AG20443 (cell line): ENCODE measurements at regions not wholly inside any gene's neighbourhood (a gene's known extent, or its start where the extent isn't known, plus 50 kb on each side); places are given as distances from the start of the nearest gene placed in this dataset.

Experiments
- DNase-seq: peaks from one replicate; pipeline ENCODE4 v3.0.0; 2012; ENCODE audit warnings: low spot score, mixed read lengths

DNA sequence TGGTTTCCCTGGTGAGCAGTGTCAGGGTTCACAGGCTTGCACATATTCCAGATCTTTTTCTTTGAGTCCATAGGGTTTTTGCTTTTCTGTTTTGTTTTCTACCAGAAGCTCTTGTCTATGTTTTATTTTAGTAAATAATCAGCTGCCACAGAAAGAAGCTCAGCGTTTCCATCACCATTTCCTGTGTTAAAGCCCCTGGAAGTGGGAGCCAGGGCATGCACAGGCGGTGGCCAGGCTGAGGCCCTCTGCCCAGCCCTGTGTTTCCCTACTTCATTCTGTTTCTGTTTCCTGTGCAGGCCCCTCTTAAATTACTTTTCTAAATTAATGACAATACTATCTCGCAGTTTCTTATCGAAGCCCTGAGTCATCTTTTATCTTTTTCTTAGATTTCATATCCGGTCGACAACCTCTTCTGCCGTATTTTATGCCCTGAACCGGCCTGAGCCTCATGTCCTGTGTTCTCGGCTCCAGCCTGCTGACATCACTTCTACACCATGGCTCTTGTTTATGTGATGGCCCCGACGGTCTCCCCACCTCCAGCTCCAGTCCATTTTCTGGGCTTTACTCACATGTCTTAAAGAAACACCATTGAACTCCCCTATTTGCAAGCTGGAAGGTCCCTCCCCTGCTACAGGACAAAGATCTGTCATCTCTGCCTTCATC, 442.2 kb downstream of the TCERG1L start:
- no peak for DNase-seq

DNA sequence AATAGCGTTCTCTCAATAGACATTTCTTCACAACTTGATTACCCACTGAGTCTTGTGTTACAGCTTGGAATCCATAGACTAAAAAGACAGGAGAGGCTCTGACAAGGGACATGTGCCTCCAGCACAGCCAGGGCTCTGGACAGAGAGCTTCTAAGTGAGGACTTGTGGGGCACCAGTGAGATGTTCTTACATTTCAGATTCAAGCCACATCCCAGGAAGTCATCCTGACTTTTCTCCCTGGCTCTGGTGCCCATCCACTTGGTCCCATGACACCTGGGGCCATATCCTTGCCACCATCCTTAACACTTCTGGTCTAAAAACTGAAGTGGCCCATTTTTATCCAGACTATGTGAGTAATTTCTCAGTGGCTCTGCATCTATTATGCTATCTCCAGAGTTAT, 440.1 kb downstream of the TCERG1L start:
- DNase-seq = no peak

DNA sequence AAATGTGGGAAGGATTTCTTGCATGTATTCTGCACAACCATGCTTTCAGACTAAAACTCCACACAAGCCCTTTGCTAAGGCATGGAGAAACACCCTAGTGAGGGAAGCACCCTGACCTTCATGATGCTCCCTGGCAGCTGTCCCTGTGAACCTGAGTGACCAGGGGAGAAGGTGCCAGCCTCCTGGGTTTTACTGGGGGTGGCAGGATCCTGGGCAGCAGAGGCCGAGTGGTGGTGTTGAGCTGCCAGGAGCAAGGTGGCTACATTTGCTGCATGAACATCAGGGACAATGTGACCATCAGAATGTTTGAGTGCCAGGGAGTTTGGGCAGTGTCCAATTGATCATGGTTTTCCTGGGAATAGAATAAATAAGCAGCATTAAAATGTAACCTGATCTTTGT, 437.9 kb downstream of the TCERG1L start:
- DNase-seq = no peak

DNA sequence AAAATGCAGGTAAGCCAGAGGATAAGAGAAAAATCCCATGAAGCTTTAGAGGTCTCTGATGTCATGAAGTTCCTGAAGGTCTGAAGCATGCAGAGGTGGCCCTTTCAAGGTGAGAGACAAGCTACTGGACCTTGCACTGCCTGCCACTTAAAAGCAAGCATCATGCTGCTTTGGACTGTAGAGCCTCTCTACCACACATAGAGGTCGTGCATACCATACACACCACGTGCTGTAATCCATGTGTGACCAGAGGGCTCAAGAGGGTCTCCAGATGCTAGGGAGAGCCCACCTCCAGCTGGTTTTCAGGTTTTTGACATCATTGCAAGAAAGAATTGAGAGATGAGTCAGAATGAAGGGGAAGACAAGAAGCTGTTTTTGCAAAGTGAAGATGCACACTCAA, 436.4 kb downstream of the TCERG1L start:
- no peak for DNase-seq

DNA sequence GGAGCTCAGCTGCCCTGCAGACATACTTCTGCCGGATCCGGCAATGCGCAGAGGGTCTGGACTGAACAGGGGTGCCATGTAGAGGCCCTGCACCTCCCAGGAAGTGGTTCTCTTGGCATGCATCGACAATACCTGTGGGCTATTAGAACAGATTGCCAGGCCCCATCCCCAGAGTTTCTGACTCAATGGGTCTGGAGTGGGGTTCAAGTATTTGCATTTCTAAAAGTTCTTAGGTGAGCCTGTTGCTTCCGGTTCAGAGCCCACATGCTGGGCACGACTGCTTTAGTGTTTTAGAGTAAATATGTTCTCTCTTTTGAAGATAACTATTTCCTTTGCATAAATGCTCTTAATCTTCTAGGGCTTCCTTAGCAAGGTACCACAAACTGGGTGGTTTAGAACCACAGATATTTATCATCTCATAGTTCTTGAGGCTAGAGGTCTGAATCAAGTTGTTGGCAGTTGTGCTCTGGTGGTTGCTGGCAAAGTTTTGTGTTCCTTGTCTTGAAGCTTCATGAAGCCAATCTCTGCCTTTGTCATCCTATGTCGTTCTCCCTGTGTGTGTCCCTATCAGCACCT, 435.5 kb downstream of the TCERG1L start:
- DNase-seq = no peak

DNA sequence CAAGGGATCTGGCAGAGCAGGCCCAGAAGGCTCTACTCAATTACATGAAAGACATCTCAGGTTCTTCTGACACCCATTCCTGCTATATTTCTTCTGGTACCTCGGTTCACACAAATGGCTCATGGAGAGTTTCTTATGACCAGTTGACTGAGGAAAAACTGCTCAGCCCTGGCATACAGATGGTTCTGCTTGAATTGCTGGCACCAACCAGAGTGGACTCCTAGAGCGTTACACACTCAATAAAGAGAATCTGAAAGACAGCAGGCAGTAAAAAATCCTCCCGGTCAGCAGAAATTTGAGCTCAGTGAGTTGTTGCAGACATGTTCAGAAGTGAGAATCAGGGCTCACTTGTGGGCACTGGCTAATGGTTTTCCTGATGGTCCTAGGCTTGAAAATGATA, 434.4 kb downstream of the TCERG1L start:
- no peak for DNase-seq

DNA sequence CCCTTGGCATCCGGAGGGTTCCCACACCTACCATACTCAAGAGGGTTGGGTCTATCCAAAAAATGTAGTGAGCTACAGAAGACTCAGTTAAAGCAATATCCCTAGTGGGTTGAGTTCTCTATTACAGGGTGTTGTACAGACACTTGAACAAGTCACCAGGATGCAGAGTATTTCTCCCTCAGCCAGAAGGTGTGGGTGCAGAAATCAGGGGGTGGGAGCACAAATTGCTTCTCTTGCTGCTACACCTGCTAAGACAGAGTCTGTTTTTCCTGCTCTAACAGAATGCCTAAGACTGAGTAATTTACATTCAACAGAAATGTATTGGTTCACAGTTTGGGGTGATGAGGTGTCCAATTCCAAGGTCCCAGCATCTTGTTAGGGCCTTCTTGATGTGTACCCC, 433.4 kb downstream of the TCERG1L start:
- no peak for DNase-seq

DNA sequence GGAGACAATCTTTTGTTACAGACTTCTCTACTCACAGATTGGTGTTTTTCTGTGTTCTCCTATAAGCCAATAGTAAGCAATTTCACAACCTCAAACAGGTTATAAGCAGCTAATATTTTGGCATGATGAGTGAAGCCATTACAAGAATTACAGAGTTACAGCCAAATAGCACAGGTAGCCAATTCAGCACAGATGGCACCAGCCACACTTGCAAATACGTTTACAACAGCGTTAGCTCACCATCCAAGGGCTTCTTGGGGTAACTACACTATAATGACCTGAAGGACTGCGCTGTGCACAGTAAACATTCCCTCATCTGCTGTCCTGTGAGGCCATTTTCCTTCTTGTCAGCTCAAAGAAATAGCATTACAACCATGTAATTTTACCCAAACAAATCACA, 428.6 kb downstream of the TCERG1L start:
- DNase-seq = no peak

DNA sequence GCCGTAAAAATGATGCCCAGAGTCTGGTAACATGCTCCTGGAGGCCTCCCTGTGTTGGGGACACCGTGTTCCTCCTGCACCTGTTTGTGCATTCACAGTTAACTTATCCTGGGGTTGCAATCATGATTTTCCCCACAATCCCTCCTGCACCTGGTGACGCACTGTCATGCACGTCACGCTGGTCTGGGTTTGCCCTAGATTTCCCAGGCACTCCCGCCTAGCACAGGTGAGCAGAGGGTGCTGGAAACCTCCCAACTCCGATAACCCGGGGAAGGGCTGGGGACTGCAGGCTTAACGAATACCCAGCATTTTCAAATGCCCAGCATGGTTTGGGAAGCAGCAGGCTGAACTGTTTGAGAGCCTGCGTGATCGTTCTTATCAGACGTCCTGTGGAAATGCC, 427.1 kb downstream of the TCERG1L start:
- no peak for DNase-seq

DNA sequence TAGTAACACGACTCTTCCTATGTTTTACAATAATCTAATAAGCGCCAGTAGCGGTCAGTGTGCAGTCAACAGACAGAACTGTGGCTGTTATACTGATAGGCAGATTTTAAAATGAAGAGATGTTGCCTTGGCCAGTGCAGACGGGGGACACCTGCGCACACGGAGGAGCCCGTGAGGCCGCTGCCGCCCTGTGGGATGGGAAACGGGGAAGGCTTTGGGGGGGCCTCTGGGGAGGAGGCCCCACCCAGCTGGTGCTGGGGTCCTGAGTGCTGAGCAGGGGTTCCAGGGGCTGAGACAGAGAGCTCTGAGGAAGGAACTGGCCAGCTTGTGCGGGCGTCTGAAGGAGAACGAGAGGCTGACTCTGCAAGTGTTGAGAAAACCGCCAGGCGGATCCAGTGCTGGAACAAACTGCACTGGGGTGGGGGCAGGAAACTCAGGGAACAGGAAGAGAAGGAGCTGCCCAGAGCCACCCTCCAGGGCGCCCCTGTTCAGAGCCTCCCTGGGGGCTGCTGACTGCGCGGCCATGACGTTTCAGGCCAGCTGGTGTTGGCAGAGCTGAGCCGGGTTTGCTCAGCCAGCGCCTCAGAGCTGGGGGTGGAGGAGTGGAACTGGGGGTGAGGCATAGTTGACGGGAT, 426.4 kb downstream of the TCERG1L start:
- DNase-seq = no peak

DNA sequence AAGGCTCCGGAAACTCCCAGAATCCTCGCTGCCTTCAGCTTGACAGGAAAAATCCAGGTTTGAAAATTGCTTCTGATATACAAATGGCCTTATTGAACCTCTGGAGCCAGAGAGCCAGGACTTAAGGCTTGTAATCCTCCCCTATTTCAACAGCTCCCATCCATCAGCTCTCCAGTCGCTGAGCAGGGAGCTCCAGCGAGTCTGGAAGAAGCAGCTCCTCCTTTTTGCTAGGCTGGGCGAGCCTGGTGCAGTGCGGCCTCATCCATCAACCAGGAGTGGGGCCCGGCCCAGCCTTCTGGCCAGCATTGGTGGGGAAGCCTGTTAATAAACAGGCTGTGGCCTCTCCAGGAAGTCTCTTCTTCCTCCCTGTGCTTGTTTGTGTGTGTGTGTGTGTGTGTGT, 424.4 kb downstream of the TCERG1L start:
- DNase-seq = no peak

DNA sequence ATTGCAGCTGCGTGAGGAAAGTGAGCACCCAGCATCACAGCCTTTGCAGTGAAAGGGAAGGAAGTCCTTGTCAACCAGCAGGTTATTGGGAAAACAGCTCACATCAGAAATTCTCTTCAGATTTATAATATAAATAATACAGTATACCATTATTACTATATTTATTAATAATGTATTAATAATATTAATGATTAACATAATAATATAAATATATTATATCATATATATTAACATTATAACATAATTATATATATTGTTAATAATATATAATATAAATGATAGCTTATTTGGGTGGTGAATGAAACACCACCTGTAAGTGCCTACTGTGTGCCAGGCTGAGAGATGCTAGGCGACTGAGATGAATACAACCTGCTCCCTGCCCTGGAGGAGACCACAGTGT, 423.0 kb downstream of the TCERG1L start:
- no peak for DNase-seq

DNA sequence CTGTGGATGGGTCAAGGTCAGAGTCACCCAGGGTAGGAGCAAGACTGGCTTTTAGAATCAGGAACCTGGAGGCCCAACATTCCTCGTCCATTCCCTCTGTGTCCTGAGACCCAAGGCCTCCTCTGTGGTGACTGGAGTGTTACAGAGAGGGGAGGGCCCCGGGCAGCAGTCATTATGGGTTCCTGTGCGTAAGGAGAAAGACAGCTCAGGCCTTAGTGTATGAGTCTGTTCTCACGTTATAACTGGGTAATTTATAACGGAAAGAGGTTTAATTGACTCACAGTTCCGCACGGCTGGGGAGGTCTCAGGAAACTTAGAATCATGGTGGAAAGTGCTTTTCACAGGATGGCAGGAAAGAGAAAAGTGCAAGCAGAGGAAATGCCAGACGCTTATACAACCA, 422.3 kb downstream of the TCERG1L start:
- DNase-seq = no peak

DNA sequence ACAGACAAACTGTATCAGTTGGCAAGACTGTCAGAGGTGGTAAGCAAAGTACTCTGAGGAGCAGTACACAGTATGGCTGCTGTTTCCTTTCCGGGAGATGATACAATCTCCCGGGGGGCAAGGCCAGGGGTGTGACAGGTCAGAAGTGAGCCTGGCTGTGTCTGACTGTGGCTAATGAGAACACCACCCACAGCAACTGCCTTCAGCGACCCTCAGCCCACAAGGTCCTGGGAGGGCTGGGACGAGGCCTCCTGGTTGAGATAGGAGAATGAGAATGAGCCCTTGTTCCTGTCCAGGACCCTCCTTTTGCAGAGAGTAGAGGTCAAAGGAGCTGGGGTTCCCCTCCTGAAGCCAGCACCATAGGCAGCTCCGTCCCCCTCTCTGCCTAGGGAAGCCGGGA, 421.7 kb downstream of the TCERG1L start:
- DNase-seq = no peak

DNA sequence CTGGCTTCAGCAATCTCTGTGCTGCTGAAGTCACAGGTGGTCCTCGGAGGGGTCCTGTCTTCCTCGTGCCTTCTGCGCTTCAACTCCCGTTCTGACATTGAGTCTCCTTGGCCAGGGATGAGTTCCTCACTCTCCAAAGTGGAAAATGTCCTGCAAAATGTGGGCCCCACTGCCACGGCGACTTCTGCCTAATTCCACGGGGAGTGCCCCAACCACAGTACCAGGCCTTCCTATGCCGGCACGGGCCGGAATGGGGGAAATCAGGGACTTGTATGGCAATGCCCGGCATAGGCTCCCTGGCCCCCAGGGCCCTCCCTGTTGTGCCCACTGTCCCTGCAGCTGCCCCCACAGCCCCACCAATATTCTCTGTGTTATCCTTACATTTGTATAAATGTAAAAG, 420.5 kb downstream of the TCERG1L start:
- DNase-seq = no peak

DNA sequence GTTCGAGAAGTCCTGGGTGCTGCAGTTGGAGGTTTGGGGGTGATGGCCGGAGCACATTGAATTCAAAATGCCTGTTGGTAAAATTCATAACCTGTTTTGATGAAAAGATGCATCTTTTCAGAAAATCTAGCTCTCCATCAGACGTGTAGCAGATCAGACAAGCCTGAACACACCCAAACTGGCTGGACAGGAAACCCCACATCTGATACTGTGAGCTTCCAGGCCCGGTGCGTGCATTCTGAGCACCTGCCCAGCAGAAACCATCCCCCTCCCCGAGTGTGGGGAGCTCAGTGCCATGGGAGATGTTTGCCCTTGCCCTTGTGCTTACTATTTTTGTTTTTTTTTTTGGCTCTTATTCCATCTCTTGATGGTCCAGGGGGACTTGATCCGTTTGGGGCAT, 417.1 kb downstream of the TCERG1L start:
- DNase-seq = no peak

DNA sequence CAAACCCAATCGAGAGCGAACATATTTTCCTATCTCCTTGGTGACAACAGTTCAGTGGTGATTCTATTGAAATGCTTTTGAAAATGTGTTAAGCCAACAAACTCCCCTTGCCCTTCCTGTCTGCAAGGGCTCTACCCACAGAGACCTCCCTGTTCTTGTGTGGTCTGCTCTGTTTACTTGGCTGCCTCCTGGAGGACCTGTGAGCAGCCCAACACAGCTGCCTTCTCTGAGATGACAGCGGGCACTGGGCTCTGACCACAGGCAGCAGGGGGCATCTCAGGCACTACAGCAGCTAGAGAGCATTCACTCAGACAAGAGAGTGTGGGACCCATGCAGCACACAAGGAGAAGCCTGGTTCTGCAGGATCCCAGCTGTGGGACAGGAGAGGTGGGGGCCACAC, 416.4 kb downstream of the TCERG1L start:
- DNase-seq = no peak

DNA sequence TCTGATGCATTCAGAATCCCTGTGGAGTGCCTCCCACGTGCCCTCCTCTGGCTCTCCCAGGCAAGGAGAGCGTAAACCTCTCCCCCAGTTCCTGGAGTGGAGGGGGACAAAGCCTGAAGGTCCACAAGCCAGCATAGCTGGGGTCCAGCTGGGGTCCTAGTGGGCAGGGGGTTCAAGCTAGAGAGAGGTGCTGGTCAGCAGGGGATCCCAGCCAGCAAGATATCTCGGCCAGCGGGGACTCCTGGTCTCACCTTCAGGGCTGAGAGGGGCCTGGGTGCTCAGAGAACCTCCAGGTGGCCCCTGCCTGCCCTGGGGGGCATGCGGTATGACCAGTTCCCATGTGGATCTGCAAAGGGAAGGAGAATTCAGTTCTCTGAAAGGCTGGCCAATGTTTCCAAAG, 413.7 kb downstream of the TCERG1L start:
- no peak for DNase-seq

DNA sequence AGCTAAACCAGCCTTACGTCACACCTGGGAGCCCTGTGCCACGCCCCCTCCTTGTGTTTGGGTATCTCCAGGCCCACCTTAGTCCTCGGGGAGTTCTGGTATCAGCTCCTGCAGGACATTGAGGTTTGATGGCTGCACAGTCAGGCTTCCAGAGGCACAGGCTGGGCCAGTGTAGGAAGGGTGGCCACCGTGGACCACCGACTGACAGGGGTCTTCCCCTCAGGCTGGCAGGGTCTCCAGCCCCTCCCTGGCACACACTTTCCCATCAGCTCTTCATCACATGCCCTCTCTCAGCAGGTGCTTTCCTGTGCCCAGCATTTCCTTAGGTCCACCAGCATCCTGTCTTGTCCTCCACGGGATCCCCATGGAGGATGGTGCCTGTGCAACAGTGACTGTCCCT, 413.1 kb downstream of the TCERG1L start:
- DNase-seq = no peak

DNA sequence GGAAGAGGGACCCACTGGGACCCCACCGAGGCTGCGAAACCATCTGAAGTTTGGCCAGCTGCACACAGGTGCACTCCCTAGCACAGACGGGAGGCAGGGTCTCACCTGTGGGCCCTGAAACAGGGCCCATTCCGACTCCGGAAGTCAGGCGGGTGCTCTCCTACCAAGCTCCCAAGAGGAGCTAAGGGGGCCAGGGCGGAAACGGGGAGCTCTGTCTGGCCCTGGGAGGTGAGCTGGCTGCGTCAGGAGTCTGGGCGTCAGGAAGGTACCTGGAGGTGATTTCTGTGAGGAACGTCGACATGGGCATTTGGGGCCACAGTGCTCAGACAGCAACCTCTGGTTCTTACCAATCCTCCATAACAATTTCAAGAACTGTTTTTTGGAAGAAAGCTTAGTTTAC, 411.7 kb downstream of the TCERG1L start:
- DNase-seq = no peak

DNA sequence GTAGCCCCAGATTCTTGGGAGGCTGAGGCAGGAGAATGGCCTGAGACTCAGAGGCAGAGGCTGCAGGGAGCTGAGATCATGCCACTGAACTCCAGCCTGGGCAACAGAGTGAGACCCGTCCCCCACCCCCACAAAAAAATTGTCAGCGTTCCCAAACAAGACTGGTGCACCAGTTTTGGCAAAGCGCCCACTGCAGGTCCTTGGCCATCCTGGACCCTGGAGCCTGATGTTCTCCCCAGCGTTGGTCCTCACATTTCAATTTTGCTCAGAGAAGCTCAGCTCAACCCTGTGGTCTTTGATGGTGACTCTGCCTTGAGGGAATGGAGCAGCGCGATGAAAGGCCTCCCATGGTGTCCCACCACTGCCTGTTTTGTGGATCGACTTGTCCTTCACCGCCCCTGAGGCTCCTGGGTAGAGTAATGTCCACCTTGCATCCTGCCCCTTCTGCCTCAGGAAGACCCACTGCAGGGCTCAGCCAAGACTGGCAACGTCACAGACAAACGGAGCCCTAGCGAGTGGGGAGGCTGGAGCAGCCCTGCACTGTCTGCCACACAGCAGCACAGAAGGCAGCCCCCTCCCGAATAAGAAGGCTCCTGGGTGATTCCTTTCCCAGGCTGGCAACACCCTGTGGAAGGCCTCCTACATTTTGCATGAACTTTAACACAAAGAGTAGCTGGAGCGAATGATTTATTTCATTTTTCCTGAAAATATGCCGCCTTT, 410.9 kb downstream of the TCERG1L start:
- DNase-seq = no peak

DNA sequence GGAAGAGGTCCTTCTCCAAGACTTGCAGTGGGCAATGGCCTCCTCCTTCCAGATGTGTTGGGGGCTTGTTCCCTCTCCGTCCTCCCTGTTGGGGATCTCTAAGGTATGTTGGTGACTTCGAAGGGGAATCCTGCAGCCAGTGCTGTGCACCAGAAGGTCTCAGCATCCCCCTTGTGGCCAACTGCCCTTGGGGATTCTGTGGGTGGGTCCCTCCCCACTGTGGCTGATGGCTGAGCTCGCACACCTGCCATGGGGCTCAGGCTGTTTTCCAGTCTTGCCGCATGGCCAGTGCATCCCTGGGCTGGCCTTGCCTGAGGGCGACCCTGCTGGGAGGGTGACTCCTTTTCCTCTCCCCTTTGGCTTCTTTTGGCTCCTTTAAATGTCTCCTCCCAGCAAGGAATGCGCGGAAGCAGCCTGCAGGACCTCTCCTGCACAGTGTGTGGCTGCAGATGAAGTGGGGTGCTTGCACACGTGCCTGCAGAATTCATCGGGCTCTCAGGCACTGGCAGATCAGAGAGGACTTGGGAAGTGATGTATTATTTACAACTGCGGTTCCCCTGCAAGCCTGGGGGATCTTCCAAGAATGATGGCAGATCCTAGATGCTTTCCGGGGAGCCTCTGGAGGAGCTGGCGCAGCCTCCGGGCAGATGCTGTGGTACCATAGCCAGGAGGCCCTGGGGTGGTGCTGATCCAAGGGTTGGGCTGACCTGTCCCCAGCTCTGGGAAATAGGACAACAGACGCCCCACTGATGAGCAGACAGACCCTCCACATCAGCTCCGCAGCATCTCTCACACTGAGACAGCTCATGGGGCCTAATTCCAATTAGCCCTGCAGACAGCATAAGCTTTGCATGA, 410.0 kb downstream of the TCERG1L start:
- DNase-seq = no peak
